ENCODE measurements at regions not wholly inside any gene's neighbourhood (a gene's known extent, or its start where the extent isn't known, plus 50 kb on each side); places are given as distances from the start of the nearest gene placed in this dataset.

GRCh38 chr6:168152980-168153379 is 74.0 kb upstream of the FRMD1 start:
- TF ChIP-seq EP300 (IDR thresholded peaks at IDR 0.05; ENCODE audit: borderline replicate concordance) (no peak), REST (IDR thresholded peaks at IDR 0.05; ENCODE audit: low read depth) (no peak), TAF1 (IDR thresholded peaks at IDR 0.05; ENCODE audit: low read depth) (no peak), RAD21 (IDR thresholded peaks at IDR 0.05; ENCODE audit: low read depth) (no peak), ZBTB7A (IDR thresholded peaks at IDR 0.05; ENCODE audit: low read depth) (no peak), MAX (IDR thresholded peaks at IDR 0.05) (no peak), NFIC (IDR thresholded peaks at IDR 0.05) (no peak), TCF12 (IDR thresholded peaks at IDR 0.05; ENCODE audit: low read depth) (no peak), TEAD4 (IDR thresholded peaks at IDR 0.05) (no peak), FOXM1 (IDR thresholded peaks at IDR 0.05; ENCODE audit: borderline replicate concordance, low read depth) (no peak), CREB1 (IDR thresholded peaks at IDR 0.05; ENCODE audit: low read depth) (no peak), YY1 (IDR thresholded peaks at IDR 0.05; ENCODE audit: low read depth) (no peak), EGR1 (IDR thresholded peaks at IDR 0.05) (no peak), USF1 (IDR thresholded peaks at IDR 0.05) (no peak), CEBPB (IDR thresholded peaks at IDR 0.05) (no peak)

- TF ChIP-seq NFIC (IDR thresholded peaks at IDR 0.05) (no peak), TCF12 (IDR thresholded peaks at IDR 0.05; ENCODE audit: low read depth) (no peak), FOXM1 (IDR thresholded peaks at IDR 0.05; ENCODE audit: borderline replicate concordance, low read depth) (no peak), CREB1 (IDR thresholded peaks at IDR 0.05; ENCODE audit: low read depth) (no peak), CEBPB (IDR thresholded peaks at IDR 0.05) (no peak), YY1 (IDR thresholded peaks at IDR 0.05; ENCODE audit: low read depth) (no peak), EGR1 (IDR thresholded peaks at IDR 0.05) (no peak), EP300 (IDR thresholded peaks at IDR 0.05; ENCODE audit: borderline replicate concordance) (no peak)
Observed at GRCh38 chr6:168152306-168152963, 73.4 kb upstream of the FRMD1 start.

- peak; percentile 72 for TF ChIP-seq RAD21 (IDR thresholded peaks at IDR 0.05; ENCODE audit: low read depth)
- TF ChIP-seq TCF12 (IDR thresholded peaks at IDR 0.05; ENCODE audit: low read depth) = no peak
Observed at GRCh38 chr6:168150551-168151320, 71.7 kb upstream of the FRMD1 start.

GRCh38 chr6:168149015-168149414 is 70.0 kb upstream of the FRMD1 start:
- no peak for TF ChIP-seq ZBTB7A (IDR thresholded peaks at IDR 0.05; ENCODE audit: low read depth)
- TF ChIP-seq NFIC (IDR thresholded peaks at IDR 0.05) = no peak
- no peak for TF ChIP-seq EP300 (IDR thresholded peaks at IDR 0.05; ENCODE audit: borderline replicate concordance)
- no peak for TF ChIP-seq FOXM1 (IDR thresholded peaks at IDR 0.05; ENCODE audit: borderline replicate concordance, low read depth)
- TF ChIP-seq TAF1 (IDR thresholded peaks at IDR 0.05; ENCODE audit: low read depth) = no peak
- no peak for TF ChIP-seq USF1 (IDR thresholded peaks at IDR 0.05)

- TF ChIP-seq CEBPB (IDR thresholded peaks at IDR 0.05) (no peak), TEAD4 (IDR thresholded peaks at IDR 0.05) (no peak), TCF12 (IDR thresholded peaks at IDR 0.05; ENCODE audit: low read depth) (no peak)
Observed at GRCh38 chr6:168148231-168148849, 69.3 kb upstream of the FRMD1 start.

GRCh38 chr6:168147205-168147738 is 68.3 kb upstream of the FRMD1 start:
- no peak for TF ChIP-seq MAX (IDR thresholded peaks at IDR 0.05)
- no peak for TF ChIP-seq EGR1 (IDR thresholded peaks at IDR 0.05)
- no peak for TF ChIP-seq CREB1 (IDR thresholded peaks at IDR 0.05; ENCODE audit: low read depth)

GRCh38 chr6:168145747-168146596 is 67.0 kb upstream of the FRMD1 start:
- no peak for TF ChIP-seq FOXM1 (IDR thresholded peaks at IDR 0.05; ENCODE audit: borderline replicate concordance, low read depth)
- no peak for TF ChIP-seq CREB1 (IDR thresholded peaks at IDR 0.05; ENCODE audit: low read depth)
- TF ChIP-seq TAF1 (IDR thresholded peaks at IDR 0.05; ENCODE audit: low read depth) = no peak
- no peak for TF ChIP-seq ZBTB7A (IDR thresholded peaks at IDR 0.05; ENCODE audit: low read depth)
- no peak for TF ChIP-seq TEAD4 (IDR thresholded peaks at IDR 0.05)
- TF ChIP-seq USF1 (IDR thresholded peaks at IDR 0.05) = no peak
- TF ChIP-seq TCF12 (IDR thresholded peaks at IDR 0.05; ENCODE audit: low read depth) = no peak
- no peak for TF ChIP-seq YY1 (IDR thresholded peaks at IDR 0.05; ENCODE audit: low read depth)
- TF ChIP-seq RAD21 (IDR thresholded peaks at IDR 0.05; ENCODE audit: low read depth) = no peak
- no peak for TF ChIP-seq EP300 (IDR thresholded peaks at IDR 0.05; ENCODE audit: borderline replicate concordance)
- TF ChIP-seq NFIC (IDR thresholded peaks at IDR 0.05) = no peak
- TF ChIP-seq REST (IDR thresholded peaks at IDR 0.05; ENCODE audit: low read depth) = no peak
- TF ChIP-seq CEBPB (IDR thresholded peaks at IDR 0.05) = no peak
- TF ChIP-seq MAX (IDR thresholded peaks at IDR 0.05) = no peak

Data from Ishikawa (cell line).